Prostate gland (tissue), 2 donors: ENCODE measurements at regions not wholly inside any gene's neighbourhood (a gene's known extent, or its start where the extent isn't known, plus 50 kb on each side); places are given as distances from the start of the nearest gene placed in this dataset.
A peak's percentile ranks its signal among the peaks of the same experiment; 100 is the strongest.

Experiments
- DNase-seq: peaks from one replicate; pipeline ENCODE4 v3.0.0-alpha.2; 2019; ENCODE audit warnings: low spot score
- H3K27ac ChIP-seq, 2 donors: fragments of 200-600 bp; sonication (generic); 2 replicates each; pipeline ENCODE4 v1.5.1; 2017 to 2019
- H3K27me3 ChIP-seq: fragments of 200-600 bp; sonication (generic); replicated peaks from 2 replicates; pipeline ENCODE4 v1.5.1; 2019; ENCODE audit not compliant: insufficient read depth
- H3K36me3 ChIP-seq, 2 donors: fragments of 200-600 bp; sonication (generic); 1 replicate in 1 of 2; 2 replicates in 1 of 2; pipeline versions ENCODE4 v1.5.1 to v1.8.1; 2017 to 2019
- H3K4me1 ChIP-seq: fragments of 200-600 bp; sonication (generic); replicated peaks from 2 replicates; pipeline ENCODE4 v1.5.1; 2019
- H3K4me3 ChIP-seq, 2 donors: fragments of 200-600 bp; sonication (generic); 2 replicates each; pipeline ENCODE4 v1.5.1; 2017 to 2019
- H3K9me3 ChIP-seq: fragments of 200-600 bp; sonication (generic); 2 replicates; pipeline ENCODE4 v1.5.1; 2017
- CTCF ChIP-seq, 4 experiments: fragments of 200-600 bp in 2 of 4; fragments of 450-650 bp in 2 of 4; sonication (generic) in 2 of 4; IDR thresholded peaks; 1 replicate in 3 of 4; 2 replicates in 1 of 4; pipeline ENCODE4 v1.5.1; 2016 to 2019; ENCODE audit warnings: antibody characterized with exemption in 4 of 4, mild to moderate bottlenecking in 2 of 4, moderate library complexity in 2 of 4
- POLR2A ChIP-seq: fragments of 450-650 bp; IDR thresholded peaks from one replicate; pipeline ENCODE4 v1.6.1; 2016; ENCODE audit warnings: antibody characterized with exemption, mild to moderate bottlenecking
- POLR2AphosphoS5 ChIP-seq: sonication (generic); formaldehyde crosslinking; IDR thresholded peaks from one replicate; pipeline ENCODE4 v1.6.1; 2017; ENCODE audit warnings: antibody characterized with exemption
- WGBS: methylation state at CpG from one replicate; pipeline ENCODE4 v1.1.5; 2018; 5-methylcytosine and 5-hydroxymethylcytosine counted together
- intact Hi-C: fragments of 100-400 bp; cut with DNase I; formaldehyde crosslinking; loops from one replicate; pipeline ENCODE4 v1.14.2; 2022

- Histone ChIP-seq H3K4me3 (no peak overlapping the region), H3K9me3 (no peaks in the 10 kb centered on the region), H3K36me3 (no peaks in the 10 kb centered on the region), H3K27me3 (no peaks in the 10 kb centered on the region), H3K27ac (no peak overlapping the region), H3K4me1 (no peaks in the 10 kb centered on the region)
- intact Hi-C loops = no loop called here
- no peak for DNase-seq
- WGBS = 59% methylated on average over 5 of the region's 5 CpGs
- no peak for TF ChIP-seq CTCF (IDR thresholded peaks at IDR 0.05)
- no peak for TF ChIP-seq POLR2A
- TF ChIP-seq POLR2AphosphoS5 = no peak
These were observed 135.8 kb upstream of the GUCY1A1 start for GRCh38 chr4:155530857-155531256.

- TF ChIP-seq POLR2AphosphoS5 (peak; percentile 5), CTCF (IDR thresholded peaks at IDR 0.05) (no peak)
- no peak for DNase-seq
- intact Hi-C loops = no loop called here
- no peaks in the 10 kb centered on the region for H3K27me3 ChIP-seq
- no peak overlapping the region for H3K27ac ChIP-seq
- H3K4me3 ChIP-seq = no peak overlapping the region
- 48% methylated on average over 3 of the region's 3 CpGs for WGBS
- H3K4me1 ChIP-seq = no peaks in the 10 kb centered on the region
- H3K9me3 ChIP-seq = no peaks in the 10 kb centered on the region
- H3K36me3 ChIP-seq = no peaks in the 10 kb centered on the region
These were observed 136.4 kb upstream of the GUCY1A1 start for GRCh38 chr4:155530290-155530689.

- H3K27ac ChIP-seq = no peak overlapping the region
- H3K4me1 ChIP-seq = no peaks in the 10 kb centered on the region
- no peaks in the 10 kb centered on the region for H3K9me3 ChIP-seq
- H3K4me3 ChIP-seq = no peak overlapping the region
- intact Hi-C loops = loop anchor here (10.0 kb wide), 3 partner anchors 85 to 255 kb away; partner anchors contain the start of gene GUCY1A1
- H3K36me3 ChIP-seq = no peaks in the 10 kb centered on the region
- no peaks in the 10 kb centered on the region for H3K27me3 ChIP-seq
- DNase-seq = no peak
- 53% methylated on average over 3 of the region's 3 CpGs for WGBS
- TF ChIP-seq POLR2AphosphoS5 (no peak), POLR2A (no peak)
These were observed 136.9 kb upstream of the GUCY1A1 start for GRCh38 chr4:155529716-155530115.

- intact Hi-C loops = loop anchor here (10.0 kb wide), 3 partner anchors 84 to 256 kb away; partner anchors contain the start of gene GUCY1A1
- H3K36me3 ChIP-seq = no peaks in the 10 kb centered on the region
- WGBS = 48% methylated on average over 3 of the region's 3 CpGs
These were observed 137.4 kb upstream of the GUCY1A1 start for GRCh38 chr4:155529272-155529671.

GRCh38 chr4:155526452-155527169, 140.0 kb upstream of the GUCY1A1 start:
- Histone ChIP-seq H3K4me3 (no peak overlapping the region), H3K36me3 (no peaks in the 10 kb centered on the region), H3K4me1 (no peaks in the 10 kb centered on the region), H3K9me3 (no peaks in the 10 kb centered on the region), H3K27me3 (no peaks in the 10 kb centered on the region), H3K27ac (peak overlapping the region; percentile 47 to 59)
- DNase-seq = no peak
- WGBS = 39% methylated on average over 8 of the region's 8 CpGs
- intact Hi-C loops = loop anchor here (10.0 kb wide), 3 partner anchors 82 to 258 kb away; partner anchors contain the start of gene GUCY1A1
- TF ChIP-seq POLR2AphosphoS5 (peak; percentile 40), POLR2A (no peak)

More at GRCh38 chr4:155529272-155529671, 137.4 kb upstream of the GUCY1A1 start:
- Histone ChIP-seq H3K27ac (no peak overlapping the region), H3K4me3 (no peak overlapping the region), H3K9me3 (no peaks in the 10 kb centered on the region), H3K27me3 (no peaks in the 10 kb centered on the region), H3K4me1 (no peaks in the 10 kb centered on the region)
- DNase-seq = no peak
- no peak for TF ChIP-seq POLR2AphosphoS5
- TF ChIP-seq POLR2A = no peak

GRCh38 chr4:155524926-155525455, 141.7 kb upstream of the GUCY1A1 start:
- Histone ChIP-seq H3K9me3 (no peaks in the 10 kb centered on the region), H3K4me3 (no peak overlapping the region), H3K36me3 (no peaks in the 10 kb centered on the region), H3K4me1 (no peaks in the 10 kb centered on the region), H3K27ac (no peak overlapping the region), H3K27me3 (no peaks in the 10 kb centered on the region)
- no peak for DNase-seq
- no peak for TF ChIP-seq POLR2AphosphoS5
- no peak for TF ChIP-seq CTCF (IDR thresholded peaks at IDR 0.05)
- TF ChIP-seq POLR2A = no peak
- 63% methylated on average over 3 of the region's 3 CpGs for WGBS
- intact Hi-C loops = loop anchor here (10.0 kb wide), 3 partner anchors 80 to 260 kb away; partner anchors contain the start of gene GUCY1A1
